GM19238 (cell line): ENCODE measurements at regions not wholly inside any gene's neighbourhood (a gene's known extent, or its start where the extent isn't known, plus 50 kb on each side); places are given as distances from the start of the nearest gene placed in this dataset.

Experiments used
- DNase-seq: peaks from one replicate; pipeline ENCODE4 v3.0.0; 2011; ENCODE audit warnings: low spot score; ENCODE audit not compliant: insufficient read length

DNA sequence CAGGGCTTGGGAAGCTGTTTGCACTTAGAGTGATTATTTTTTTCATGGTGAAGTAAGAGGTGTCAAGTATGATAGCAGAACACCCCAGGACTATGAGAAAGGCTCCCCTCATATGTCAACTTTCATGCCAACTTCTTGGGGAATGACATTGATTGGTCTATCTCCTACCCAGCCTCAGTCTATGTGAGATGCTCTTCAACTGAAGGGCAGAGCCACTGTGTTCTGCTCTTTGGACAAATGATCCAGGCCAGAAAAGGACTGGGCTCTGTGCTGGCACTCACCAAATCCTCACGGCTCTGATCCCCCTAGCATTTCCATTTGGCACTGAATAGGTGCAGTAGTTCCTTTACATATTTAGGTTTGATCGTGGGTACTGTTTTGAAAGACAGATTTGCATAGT is 151.1 kb downstream of the DMRT2 start:
- no peak for DNase-seq

DNA sequence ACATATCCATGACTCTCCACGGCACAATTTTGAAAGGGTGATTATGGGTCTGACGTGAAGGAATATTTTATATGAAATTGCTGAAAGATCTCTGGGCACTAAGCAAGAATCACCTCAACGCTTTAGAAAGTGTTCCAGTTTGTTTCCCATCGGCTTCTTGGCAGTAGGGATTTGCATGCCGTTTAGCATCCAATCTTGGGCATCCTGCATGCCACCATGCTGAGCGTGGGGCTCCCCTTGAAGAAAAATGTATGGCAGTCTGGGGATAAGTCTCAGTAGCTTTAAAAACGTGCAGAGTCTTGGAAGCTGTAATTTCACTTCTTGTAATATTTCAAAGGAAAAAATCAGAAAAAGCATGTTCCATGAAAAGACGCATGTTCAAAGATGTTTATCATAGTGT is 151.7 kb downstream of the DMRT2 start:
- no peak for DNase-seq

DNA sequence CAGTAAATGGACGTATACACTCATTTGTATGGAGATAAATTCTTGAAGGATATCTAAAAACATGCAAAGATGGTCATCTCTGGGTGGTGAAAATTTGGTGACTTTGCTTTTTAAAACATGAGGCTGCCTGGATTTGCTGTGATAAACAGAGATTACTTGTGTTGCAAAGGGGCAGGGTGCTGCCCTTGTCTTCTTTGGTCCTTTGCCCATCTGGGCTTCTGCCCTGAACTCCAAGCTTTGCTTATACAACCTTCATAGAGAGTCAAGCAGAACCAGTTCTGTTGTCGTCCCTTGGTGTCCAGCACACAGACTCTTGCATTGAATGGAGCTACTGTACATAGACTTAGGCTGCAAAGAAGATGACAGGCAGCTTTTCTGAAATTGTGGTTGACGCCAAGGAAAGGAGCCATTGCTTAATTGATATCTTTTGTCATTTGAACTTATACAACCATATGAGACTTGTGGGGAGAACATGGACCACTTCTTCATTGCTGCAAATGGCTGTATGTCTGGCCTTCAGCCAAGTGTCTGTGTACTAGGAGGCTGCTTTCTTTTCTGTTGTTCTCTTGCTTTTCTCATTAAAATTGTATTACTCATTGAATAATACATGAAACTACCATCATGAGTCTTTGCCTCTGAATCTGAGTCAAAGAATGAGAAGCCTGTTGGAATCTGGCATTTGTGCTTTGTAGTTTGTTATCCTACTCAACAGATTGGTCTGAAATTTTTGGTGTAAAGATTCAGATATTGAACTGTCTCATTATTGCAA is 152.5 kb downstream of the DMRT2 start:
- no peak for DNase-seq

DNA sequence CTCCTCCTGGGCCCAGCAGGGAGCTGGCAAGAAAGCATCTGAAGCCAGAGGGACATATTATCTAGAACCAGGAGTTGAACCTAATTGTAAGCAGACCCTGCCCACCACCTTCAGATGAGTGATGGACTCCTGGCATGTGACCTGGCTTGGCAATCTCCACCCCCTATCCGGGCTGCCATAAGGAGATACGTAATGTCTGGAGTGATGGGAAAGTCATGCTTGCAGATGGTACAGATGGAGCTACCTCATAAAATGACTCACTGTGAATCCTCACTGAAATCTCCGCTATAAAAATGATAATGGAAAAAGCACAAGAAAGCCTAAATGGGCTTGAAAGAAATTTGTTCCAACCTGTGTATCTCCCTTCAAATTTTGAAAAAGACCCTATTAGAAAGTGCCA is 157.5 kb downstream of the DMRT2 start:
- no peak for DNase-seq

DNA sequence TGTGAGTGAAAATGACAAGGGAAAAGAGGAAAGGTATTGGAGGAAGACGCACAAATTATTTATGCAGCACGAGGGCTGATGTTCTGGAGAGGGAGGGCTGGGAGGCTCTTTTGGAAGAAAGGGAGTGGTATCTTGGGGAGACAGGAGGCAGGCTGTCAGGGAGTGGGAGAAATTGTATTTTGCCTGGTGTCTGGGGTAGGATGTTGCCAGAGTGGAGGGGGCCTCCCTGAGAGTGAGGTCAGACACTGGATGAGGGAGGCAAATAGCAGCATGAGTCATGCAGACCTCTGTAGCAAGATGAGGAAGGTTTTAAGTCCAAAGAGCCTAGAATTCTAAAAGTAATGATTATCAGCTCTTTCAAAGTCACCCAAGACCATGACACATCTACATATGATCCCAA is 158.0 kb downstream of the DMRT2 start:
- DNase-seq, result no peak

DNA sequence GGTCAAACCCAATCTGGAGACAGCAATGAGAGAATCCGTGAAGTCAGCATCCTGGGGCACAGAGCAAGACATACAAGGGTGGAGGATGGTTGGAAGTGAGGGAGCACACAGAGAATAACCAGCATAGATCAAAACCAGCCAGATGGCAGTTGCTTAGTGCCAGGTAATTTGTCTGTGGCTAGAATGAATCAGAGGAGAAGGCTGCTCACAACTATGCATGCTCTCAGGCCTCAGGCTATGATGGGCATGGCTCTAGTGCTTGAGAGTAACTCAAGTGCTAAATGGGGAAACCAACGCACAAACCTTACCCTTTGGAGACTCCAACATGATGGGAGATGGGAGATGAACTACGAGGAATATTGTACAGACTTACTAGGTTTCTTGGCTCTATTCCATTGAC is 160.8 kb downstream of the DMRT2 start:
- DNase-seq, result no peak

DNA sequence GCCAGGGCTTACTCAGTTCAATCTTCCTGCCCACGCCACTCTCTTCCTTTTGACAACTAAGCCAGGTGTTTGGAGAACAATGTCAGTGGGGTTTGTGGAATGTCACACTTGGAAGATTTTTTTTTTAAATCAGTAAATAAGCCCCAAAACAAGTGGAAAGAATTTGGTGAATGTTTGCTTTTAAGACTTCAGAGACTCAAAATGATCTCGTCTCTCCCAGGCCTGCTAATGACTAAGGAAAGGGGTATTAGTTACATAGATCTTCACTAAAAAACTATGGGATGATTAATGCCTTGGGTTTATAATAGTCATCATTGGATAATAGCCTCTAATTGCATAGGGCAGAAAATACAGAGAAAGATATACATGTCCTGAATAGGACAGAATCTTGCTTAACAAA is 166.4 kb downstream of the DMRT2 start:
- no peak for DNase-seq

DNA sequence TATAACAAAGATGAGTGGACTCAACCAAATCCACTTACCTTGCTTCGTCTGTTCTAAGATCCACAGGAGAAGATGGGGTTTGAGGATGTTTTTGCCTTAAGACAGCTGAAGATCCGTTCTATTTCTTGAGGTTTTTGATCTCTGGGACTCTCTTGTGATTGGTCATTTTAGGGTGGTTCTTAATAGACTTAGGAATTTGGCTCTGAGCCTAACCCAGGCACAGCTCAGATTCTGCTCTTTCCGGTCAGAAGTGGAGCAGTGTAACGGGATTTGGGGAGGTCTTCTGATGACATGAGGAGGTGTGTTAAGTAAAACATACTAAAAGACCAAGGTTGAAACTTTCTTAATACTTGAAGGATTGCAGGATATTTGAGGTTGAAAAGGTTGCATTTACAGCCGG is 166.9 kb downstream of the DMRT2 start:
- DNase-seq, result no peak

DNA sequence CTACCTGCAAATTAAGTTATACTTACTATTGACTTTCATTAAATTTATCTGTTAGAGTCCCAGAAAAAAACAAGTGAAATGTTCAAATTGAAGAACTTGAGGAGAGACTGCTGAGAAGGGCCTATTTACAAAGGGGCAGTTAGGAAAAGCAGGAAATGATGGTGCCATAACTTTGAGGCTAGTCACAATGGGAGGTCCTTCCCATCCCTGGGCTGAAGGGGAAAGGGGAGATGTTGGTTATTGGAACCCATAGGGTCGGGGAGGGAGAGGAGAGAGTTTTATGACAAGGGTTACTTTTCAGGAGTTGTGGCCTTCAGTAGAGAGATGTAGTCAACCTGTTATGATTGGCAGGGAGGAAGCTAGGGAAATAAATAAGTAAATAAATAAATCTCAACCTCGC is 169.1 kb downstream of the DMRT2 start:
- no peak for DNase-seq

DNA sequence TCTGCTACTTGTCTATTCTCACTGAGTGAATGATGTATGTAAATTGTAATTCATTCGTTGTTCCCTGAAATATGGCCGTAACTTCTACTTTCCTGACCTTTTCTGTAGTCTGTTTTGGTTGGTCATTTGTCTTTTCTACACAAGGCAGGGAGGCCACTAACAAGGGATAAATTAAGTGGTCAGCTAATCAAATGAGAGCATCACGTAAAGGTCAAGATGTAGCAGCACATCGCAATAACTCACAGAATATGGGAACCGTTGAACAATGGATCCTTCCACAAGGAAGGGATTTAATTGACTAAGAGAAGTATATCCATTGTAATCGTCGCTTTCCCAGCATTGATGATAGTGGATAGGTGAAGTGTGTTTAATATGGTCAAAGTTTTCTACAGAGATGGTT is 171.1 kb downstream of the DMRT2 start:
- no peak for DNase-seq

DNA sequence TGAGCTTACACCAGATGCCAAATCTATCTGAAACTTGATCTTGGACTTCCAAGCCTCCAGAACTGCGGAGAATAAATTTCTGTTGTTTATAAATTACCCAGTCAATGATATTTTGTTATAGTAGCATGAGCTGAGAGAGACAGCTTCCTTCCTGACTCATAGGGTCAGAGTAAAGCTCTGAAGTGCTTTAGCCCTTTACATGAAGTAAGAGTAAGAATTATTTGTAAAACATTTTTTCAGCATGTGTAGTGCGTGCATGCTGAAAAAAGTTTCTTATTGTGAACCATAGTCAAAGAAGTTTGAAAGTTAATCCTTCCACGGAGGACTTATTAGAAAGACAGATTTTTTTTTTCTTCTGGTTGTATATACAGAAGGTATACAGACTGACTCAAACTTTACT is 172.4 kb downstream of the DMRT2 start:
- DNase-seq, result no peak

DNA sequence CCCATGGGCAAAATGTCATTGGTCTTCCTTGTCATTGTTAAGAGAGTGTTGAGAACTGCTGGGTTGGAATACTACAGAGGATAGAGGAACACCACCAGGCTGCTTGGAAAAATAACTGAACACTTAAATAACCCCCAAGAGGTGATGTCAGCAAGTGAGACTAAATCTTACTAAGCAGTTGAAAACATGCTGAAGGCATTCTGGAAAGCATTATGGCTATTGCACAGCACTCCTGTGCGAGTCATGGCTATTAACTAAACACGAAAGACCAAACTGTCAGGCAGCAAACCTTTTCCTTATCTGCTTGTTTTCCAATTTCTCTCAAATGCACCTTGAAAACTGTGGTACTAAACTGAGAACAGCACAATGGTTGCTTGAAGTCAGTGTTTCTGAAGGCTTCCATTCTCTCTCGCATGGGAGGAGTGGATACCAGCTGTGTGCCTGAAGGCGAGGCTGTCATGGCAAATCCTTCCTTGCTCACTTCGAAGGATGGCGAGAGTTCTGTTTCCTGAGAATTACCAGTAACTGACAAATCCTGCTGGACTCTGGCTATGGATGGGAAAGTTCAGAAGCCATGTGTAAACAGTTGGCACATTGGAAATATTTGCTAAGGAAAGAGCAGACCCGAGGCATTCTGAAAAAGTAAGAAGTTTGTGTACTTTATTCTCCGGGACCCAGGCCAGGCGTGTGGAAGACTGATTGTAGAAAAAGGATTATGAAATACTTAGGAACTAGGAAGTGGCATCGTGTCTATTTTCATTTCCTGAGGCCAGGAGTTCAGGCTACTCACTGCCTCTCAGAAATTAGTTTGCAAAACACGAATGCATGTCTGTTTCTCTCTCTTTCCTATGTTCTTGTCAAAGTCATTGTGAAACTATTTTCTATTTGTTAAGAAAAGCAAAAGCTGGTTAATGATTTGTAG is 182.1 kb downstream of the DMRT2 start:
- no peak for DNase-seq

DNA sequence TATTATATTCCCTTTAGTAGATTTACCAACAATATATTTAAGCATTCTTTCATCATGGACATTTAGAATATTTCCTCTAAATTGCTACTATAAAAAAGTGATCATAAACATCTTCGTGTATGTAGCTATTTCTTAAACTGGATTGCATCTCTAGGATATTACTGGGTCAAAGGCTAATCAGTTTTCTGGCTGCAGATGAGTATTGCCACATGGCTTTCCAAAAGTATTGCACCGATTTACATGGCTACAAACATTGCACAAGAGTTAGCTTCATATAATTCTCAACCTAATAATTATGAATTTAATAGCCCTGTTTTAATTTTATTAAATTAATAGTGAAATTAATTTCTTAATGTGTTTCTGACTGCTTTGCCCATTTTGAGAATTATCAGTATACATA is 183.4 kb downstream of the DMRT2 start:
- DNase-seq, result no peak

DNA sequence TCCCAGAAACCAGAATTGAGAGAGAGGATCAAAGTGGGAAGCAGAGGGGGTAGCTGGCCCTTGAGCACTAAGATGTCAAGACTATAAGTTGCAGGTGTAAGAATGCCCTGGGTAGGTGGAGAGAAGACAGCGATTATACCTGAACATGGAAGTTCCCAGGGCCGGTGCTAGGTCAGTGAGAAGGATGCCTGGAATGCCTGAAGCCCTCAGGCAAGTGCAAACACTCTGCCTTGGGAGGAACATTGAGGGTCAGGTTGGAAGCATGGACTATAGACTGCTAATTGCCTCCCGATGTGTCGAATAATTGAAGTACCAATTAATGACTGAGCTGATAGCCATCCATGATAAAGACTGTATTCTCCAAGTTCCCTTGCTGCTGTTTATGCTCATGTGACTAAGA is 185.5 kb downstream of the DMRT2 start:
- DNase-seq, result no peak

DNA sequence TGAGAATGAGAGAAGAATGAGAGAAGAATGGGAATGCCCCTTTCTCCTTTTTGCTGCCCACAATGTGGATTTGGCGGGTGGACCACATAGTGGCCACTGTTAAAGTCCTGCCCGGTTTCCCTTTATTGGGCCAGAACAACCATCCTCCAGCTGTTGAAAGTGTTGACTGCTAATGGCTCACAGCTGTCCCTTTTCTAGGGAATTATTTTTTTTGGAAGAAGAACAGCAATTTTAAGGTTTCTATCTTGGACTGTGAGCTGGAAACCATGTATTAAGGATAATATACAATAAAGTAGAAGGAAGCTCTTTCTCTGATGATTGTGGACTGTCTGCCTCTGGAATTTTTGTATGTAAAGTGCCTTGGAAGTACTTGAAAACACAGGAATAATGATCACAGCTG is 185.9 kb downstream of the DMRT2 start:
- DNase-seq, result no peak

DNA sequence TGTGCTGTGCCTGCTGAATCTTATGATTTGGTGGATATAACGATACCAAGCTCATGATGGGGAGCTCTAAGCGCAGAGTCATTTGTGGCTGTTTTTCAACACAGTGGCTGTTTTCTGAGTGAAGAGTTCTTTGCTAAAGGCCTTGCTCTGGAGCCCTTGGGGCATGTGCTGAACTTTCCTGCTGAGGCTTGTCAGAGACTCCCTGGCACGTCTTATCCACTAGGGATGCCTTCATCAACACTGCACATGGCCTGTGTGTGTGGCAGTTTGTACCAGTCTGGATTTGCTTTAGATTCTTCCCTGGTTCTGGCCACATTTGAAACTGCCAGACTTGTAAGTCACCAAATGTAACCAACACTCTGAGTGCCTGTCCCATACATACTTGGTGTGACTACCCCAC is 188.2 kb downstream of the DMRT2 start:
- no peak for DNase-seq

DNA sequence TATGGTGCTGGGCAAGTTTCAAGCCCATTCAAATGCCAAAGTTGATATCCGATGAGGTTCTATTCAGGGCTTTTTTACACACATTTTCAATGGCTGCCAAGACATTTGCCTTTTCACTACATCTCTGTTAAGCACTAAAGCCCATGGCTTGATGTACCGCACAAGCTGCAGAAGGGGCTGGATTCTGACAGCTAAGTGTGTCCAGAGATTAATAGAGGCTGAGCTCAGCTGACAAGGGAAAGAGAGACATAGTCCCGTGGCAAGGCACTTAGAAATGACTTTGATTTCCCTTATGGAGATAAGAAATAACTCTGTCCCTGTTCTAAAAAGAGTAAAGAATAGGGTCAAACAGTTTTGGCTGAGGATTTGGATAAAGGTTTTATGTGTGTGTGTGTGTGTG is 198.6 kb downstream of the DMRT2 start:
- DNase-seq, result no peak

DNA sequence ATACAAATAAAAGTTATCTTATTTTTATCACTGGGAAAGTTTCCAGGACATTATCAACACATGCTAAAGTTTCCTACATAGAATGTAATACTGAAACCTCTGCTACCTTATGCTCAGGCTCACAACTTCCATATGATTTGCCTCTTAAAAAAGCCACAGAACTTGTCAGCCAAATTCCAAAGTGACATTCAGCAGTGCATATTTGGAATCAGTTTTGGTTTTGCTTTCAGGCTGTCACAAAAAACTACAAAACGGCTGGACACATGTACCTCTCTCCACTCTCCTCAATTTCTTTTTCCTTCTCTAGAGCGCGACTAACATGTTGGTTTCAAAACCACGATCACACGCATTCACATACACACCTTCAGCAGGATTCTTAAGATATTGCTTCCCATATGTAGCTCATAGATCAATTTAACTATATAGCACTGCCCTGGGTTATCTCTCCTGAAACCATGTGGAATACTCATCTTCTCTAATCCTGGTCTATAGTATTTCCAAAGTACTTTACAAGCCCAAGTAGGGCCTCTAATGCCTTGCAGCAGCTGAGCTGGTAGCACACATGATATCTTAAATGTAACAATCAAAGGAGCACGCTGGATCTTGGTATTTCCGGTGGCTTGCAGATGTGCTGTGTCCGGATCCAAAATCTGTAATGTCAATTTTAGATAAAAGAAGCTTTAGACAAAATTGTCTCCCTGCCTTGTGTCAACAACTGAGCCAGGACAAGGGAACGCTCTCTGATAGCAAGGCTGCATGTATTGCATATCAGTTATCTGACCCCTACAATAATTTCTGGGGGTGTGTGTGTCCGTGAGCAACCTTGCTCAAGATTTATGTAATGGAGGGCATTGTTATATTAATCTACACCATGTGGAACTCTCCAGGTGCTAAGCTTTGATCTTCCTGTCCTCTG is 203.2 kb downstream of the DMRT2 start:
- DNase-seq, result no peak

DNA sequence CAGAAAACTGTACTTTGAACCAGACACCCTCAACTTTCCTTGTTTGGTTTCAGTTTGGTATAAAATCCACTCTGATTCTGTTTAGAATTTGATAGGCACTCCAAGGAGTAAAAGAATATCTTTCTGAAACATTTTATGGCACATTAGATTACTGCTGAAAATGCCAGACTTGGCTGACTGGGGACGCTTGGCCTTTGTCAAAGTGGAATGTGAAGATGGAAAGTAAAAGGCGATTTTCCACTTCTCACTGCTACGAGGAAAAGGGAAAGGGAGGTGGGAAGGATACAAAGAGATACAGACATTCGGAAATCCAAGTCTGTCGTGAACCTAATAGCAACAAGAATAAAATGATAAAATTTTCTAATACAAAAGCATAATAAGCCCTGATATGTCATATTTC is 203.9 kb downstream of the DMRT2 start:
- no peak for DNase-seq

DNA sequence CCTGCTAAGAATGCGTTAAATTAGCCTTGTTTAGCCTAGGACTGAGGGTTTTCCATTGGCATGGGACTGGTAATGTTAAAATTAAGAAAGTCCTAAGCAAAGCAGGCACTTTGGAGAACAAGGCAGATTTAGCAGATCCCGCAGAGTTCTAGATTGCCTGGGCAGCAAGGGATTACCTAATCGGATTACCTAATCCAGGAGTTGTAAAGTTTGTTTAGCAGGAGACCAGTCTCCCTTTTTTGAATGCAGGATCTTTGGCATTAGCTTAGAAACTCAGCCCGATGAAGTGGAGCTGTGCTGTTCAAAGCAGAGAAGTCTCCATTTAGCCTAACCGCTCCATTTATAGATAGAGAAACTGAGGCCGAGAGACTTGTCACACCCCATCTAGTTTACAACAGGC is 206.0 kb downstream of the DMRT2 start:
- DNase-seq, result no peak

DNA sequence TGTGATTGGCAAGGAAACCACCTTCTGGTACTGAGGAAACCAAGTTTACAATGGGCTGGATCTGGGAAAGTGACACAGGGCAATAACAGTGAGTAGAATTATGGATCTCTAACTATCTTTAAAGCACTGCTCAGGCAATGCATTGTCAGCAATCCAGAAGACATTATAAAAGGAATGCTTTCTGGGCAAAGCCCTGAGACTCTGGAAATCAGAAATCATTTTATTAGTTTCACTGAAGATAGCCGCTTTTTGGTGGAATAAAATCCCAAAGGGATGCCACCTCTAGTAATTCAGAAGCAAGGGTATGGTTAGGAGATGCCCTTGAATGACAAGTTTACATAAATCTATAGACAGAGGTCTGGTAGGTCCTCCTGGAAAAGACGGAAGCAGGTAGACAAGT is 211.1 kb downstream of the DMRT2 start:
- no peak for DNase-seq
